ENCODE measurements at regions not wholly inside any gene's neighbourhood (a gene's known extent, or its start where the extent isn't known, plus 50 kb on each side); places are given as distances from the start of the nearest gene placed in this dataset.
A peak's percentile ranks its signal among the peaks of the same experiment; 100 is the strongest.

- no peak for DNase-seq (ENCODE audit: low read depth)
- TF ChIP-seq, protein P1, sequence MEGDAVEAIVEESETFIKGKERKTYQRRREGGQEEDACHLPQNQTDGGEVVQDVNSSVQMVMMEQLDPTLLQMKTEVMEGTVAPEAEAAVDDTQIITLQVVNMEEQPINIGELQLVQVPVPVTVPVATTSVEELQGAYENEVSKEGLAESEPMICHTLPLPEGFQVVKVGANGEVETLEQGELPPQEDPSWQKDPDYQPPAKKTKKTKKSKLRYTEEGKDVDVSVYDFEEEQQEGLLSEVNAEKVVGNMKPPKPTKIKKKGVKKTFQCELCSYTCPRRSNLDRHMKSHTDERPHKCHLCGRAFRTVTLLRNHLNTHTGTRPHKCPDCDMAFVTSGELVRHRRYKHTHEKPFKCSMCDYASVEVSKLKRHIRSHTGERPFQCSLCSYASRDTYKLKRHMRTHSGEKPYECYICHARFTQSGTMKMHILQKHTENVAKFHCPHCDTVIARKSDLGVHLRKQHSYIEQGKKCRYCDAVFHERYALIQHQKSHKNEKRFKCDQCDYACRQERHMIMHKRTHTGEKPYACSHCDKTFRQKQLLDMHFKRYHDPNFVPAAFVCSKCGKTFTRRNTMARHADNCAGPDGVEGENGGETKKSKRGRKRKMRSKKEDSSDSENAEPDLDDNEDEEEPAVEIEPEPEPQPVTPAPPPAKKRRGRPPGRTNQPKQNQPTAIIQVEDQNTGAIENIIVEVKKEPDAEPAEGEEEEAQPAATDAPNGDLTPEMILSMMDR (conservative IDR thresholded peaks at IDR 0.05; ENCODE audit: low read depth, low read length): no peak
Observed at GRCh38 chr1:208298593-208299269, 54.5 kb upstream of the PLXNA2 start.

DNA sequence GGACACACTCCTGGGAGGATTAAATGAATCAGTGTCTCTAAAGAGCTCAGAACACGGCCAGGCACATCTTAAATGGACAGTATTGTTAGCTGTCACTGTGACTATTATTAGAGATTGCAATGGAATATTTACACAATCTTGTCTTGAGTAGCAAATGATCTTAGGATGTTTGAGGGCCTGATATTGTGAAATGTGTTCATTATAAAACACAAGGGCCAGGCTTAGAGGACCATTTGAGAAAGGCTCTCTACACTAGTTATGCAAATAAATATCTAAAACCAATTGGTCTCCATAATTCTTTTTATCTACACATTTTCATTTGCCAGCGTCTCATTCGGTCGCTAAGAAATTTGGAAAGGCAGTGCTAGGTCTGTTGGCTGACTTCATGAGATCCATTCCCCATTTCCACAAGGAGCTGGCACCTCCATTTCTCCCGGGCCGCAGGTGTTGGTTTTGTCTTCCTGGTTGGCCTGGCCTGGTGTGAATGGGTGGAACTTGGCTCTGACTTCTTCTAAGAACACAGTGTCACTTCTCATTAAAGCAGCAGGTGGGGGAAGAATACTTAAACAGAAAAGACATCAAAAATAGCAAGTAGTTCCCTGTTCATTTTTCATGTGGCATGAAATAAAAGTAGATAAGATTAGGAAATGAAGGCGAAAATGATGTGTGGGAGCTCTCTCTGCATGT, 56.0 kb upstream of the PLXNA2 start:
- TF ChIP-seq, protein P1 (conservative IDR thresholded peaks at IDR 0.05; ENCODE audit: low read depth, low read length): no peak
- DNase-seq (ENCODE audit: low read depth): no peak
- H3K4me3 ChIP-seq (ENCODE audit: low read depth, low read length): no peak overlapping the region

More at GRCh38 chr1:208298593-208299269, 54.5 kb upstream of the PLXNA2 start:
- H3K4me3 ChIP-seq (ENCODE audit: low read depth, low read length): no peak overlapping the region

DNA sequence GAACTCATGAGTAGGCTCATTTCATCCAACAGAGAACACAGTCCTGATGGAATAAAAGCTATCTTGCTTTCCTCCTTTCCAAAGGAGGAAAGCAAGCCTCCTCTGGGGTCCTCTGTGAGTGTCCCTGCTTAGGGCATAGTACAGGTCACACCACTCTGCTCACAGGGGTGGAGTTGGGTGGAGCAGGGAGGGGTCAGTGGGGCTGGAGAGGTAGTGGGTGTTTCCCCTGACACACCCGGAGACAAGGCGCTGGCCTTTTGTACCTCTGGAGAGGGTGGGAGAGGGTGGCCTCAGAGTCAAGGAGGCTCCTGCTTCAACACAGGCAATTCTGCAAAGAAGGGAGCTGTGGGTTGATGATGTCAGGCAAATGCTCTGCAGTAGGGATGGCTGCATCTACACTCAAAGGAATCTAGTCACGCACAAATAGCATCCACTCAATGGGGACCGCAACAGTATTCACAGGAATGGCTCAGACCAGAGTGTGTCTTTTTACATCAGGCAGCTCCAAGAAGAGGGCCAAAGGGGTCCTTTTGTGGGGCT, 58.6 kb upstream of the PLXNA2 start:
- no peak overlapping the region for H3K4me3 ChIP-seq (ENCODE audit: low read depth, low read length)
- no peak for DNase-seq (ENCODE audit: low read depth)
- TF ChIP-seq, protein P1 (conservative IDR thresholded peaks at IDR 0.05; ENCODE audit: low read depth, low read length): no peak

DNA sequence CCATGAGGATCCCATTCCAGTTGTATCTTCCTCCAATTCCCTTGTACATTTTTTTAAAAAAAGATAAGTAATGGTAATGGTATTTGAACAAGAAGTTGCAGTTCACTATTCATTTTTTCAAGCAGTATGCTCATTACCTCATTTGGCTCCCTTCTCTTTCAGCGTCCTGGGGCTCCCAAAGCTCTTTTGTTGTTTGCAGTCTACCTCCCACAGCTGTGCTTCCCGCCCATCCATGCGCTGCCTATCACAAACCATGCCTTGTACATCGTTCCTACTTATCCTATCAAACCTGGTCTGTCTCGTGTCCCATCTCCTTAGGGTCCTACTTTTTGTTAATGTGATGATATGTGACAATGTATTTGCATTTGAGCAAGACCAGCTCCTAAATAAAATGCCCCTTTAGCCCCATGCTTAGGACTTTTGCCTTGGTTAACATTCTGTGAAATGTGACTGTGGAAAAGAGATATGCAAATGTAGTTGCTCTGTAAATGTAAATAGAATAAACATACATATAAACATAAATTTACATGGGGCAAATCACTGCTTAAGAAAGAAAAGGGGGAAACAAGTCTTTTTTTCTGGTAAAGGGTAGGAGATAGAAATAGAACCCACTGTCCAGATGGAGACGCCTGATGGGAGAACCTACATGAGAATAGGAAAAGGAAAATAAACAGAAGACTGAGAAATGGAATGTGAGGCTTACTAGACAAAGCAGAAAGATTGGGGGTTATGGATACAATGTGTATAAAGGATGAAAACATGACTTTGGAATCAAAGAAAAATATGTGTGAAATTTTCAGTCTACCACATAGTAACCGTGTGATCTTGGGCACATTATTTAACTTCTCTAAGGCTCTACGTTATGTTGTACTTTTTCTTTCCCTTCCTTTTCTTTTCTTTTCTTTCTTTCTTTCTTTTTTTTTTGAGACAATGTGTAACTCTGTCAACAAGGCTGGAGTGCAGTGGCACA, 59.8 kb upstream of the PLXNA2 start:
- DNase-seq (ENCODE audit: low read depth): no peak
- TF ChIP-seq, protein P1 (conservative IDR thresholded peaks at IDR 0.05; ENCODE audit: low read depth, low read length): no peak
- no peak overlapping the region for H3K4me3 ChIP-seq (ENCODE audit: low read depth, low read length)

DNA sequence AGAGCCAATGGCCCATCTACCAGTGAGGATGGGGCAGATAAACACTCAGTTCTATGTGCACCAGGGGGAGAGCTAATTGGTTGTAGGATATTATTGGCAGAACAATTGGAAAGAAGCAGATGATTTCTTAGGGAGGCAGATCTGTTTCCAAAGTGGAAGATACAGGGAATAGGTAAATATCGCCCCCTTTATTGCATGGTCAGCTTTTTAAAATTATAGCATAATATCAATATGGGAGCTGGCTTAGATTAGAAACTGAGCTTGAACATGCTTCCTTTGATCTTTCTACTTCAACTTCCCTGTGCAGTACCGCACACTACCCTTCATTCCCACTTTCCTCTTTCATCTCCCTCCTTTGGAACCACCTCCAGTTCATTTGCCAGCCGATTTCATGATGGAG, 64.0 kb upstream of the PLXNA2 start:
- TF ChIP-seq, protein P1 (conservative IDR thresholded peaks at IDR 0.05; ENCODE audit: low read depth, low read length): no peak
- H3K4me3 ChIP-seq (ENCODE audit: low read depth, low read length): no peak overlapping the region
- DNase-seq (ENCODE audit: low read depth): no peak

DNA sequence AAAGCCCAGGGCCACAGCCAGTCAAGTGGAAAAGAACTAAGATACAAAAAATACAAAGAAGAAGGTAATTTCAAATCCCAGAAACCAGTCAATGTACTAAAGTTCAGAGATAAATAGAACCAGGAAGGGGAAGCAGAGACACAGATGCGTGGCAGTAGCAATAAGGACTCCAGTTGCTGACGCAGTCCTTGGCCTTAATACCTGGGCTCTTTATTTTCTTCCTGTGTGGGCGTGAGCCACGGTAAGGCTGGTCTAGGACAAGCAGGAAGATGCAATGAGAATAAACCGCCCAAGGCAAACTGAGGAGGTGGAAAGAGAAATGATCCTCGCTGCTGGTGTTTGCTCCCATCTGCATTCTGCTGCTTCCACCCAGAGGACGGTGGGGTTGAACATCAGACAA, 65.6 kb upstream of the PLXNA2 start:
- peak; percentile 45 for DNase-seq (ENCODE audit: low read depth)
- TF ChIP-seq, protein P1 (conservative IDR thresholded peaks at IDR 0.05; ENCODE audit: low read depth, low read length): no peak
- no peak overlapping the region for H3K4me3 ChIP-seq (ENCODE audit: low read depth, low read length)
